ENCODE measurements at regions not wholly inside any gene's neighbourhood (a gene's known extent, or its start where the extent isn't known, plus 50 kb on each side); places are given as distances from the start of the nearest gene placed in this dataset.

DNA sequence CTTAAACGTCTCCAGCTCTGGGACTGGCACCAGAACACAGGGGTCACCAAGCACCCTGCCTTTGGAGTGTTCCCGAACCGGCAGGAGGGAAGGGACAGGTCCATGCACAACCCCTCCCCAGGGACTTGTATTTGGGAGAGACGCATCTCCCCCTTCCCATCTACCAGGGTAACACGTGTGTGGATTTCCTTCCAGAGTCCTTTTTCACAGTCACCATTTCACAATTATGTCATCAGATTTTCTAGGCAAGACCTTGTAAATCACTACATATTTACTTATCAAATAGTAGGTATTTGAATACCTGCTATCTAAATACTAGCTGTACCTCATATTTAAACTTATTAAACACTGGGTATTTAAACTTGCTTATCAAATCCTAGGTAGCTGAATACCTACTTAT is 57.4 kb upstream of the AJAP1 start:
- no peak for DNase-seq

DNA sequence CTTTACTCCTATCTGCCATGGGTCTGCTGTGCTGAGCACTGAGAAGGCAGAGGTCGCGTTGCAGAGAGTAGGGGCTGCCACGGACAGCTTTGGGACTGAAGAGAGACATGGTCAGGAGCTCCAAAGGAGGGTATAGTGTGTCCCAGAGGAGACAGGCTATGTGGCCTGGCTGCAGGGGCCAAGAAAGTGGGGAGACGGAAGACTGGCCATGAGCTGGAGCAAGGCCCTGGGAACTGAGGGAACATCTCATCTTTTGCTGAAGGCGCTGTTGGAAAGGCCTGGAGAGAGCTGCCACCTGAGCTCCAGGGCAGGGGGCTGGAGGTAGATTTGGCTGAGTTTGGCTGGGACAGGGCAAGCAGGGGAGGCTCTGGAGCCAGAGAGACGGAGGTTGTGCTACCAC is 55.8 kb upstream of the AJAP1 start:
- DNase-seq = no peak

DNA sequence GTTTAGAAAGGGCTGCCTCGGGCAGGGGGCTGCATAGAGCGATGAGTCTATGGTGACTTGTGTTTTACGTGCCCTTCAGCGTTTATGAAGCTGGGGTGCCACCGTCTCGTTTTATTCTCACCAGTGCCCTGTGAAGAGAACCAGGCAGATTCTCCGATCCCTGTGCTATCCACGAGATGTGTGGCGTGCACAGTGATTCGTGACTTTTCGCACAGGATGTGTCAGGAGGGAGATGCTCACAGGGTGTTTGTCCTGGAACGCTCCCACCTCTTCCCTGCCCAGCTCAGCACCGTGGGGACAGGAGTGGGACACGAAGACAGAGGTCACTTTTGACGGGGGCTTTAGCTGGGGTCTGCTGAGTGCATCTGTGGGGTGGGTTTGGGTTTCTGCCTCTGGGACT is 54.9 kb upstream of the AJAP1 start:
- DNase-seq = no peak

DNA sequence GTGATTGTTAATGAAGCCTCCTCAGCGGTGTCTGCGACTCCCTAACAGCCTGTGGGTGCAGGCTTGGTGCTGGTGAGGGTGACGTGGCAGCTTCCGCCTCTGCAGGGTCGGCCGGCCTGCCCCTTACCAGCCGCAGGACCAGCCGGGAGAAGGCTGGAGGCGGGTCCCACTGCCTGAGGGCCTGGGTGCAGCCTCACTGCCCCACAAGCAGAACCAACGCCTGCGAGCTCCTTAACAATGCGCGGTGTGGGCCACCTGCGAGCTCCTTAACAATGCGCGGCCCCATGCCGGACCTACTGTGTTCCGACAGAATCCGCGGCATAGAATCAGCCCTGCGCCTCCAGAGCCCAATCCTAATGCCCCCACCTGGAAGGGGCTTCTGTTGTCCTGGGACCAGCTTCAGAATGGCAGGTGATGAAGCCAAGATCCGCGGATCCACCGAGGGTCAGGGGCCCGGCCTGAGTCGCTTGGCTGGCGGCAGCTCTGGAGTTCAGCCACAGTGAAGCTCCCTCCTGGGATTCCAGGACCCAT is 54.4 kb upstream of the AJAP1 start:
- DNase-seq = no peak

DNA sequence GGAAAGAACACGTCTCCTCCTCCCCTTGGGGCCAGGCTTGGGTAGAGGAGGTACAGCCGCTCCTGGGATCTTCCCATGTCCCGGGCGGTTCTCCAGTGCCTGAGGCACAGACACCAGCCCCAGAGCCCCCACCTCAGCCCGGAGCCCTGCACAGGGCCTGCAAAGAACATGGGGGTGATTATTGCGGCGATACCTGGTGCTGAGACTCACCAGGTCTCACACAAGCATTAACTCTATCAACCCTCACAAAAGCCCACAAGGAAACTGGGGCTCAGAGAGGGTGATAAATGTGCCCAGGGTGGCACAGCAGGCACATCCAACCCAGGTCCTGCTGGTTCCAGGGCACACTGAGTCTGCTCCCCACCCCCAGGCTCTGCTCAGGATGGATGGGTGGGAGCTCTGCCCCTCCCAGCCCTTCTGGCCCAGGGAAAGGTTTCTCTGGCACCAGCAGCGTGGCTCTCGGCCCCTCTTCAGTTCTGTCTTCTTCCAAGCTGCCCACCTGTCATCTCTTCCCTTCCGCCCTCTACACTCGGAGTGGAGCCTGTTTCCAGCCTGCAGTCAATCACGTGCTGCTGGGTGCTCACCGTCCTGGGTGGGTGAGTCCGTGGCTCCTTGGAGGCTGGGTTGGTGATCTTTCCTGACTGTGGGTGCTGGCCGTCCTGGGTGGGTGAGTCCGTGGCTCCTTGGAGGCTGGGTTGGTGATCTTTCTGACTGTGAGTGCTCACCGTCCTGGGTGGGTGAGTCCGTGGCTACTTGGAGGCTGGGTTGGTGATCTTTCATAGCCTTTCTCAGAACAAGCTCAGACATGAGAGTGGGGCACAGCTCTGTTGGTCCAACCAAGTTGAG is 53.6 kb upstream of the AJAP1 start:
- no peak for DNase-seq

DNA sequence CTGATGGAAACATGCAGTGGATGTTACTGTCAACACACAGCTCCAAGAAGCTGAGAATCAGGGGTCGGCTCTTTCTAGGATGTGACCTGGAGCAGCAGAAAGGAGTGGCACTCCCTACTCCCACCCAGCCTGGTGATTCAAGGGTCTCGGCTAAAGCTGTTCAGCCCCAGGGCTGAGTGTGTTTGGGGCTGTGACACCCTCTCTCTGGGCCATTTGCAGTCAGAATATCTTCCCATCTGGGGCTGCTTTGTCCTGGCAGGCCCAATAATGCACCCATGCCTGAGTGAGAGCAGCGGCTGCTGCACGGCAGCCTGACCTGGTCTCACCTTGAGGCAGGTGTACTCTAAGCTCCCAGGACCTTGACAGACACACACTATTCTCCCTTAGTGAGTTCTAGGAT is 52.5 kb upstream of the AJAP1 start:
- DNase-seq = no peak

DNA sequence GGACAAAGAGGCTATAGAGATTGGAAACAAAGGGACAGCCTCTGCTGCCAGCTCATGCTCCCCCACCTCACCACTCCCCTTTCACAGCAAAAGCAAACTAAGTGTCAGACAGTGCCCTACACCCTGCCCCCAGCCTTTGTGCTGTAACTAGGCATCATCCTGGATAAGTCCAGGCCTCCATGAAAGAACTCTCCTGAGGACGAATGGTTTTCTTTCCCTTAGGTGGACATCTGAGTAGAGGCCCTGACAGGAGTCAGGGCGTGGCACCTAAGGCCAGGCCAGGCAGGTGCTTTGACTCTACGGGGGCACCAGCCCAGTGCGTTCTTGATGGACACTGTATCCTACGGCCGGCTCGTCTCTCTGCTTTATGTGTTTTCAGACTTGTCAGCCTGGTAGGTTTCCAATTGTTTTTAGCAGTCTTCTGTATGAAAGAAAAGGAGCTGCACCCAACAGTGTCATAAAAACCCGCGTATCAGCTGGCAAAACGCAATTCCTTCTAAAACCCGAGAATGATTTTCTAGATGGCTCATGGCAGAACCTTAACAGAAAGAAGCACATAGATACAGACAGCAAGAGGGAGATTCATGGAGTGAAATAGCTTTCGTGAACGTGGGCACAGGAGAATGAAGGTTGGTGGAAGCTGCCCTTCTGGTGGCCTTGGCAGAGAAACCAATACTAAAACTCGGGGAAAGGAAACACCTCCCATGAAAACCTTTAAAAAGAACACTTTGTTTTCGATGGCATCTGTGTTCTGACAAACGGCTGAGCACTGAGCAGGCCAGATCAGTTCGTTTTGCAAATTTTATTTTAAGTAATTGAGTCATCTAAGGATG is 51.7 kb upstream of the AJAP1 start:
- DNase-seq = no peak

DNA sequence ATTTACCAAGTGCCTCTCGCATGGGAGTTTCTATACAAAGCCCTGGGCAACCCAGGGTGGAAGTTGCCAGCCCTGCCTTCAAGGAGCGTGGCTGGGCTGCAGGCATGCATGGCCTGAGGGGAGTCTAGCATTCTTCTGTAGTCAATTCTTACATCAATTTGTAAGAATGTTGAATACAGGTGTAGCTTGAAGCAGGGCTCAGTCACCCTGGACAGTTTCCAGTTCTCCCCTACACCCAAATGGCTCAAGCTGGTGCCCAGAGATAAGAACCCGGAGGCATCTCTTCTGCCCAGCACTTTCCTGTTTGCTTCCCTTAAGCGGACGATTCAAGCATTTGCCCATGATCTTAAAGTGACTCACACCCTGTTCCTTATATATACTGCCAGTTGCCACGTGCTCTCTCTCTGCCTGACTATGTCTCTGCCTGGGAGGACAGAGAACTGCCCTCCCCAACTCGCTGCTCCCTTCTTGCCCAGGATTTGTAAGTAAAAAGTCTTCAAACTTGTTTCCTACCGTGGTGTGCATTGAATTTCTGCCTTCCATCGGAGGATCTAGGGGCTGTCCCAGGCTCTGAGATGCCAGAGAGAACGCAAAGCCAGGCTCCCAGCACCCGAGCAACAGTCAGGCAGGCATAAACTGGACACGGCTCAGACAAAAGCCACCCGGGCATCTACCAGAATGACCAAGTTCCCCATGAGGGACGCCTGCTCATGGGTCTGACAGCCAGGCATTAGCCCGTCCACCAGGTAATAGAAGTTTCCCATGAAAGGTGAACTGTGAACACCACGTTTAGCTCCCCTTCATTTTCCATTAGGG is 50.9 kb upstream of the AJAP1 start:
- no peak for DNase-seq
